ENCODE measurements at regions not wholly inside any gene's neighbourhood (a gene's known extent, or its start where the extent isn't known, plus 50 kb on each side); places are given as distances from the start of the nearest gene placed in this dataset.

GRCh38 chr17:62154909-62155308 lies 89.8 kb upstream of the MED13 start:
- no peak for DNase-seq (ENCODE audit: low spot score)
- H3K27ac ChIP-seq: no peak overlapping the region
- no peaks in the 10 kb centered on the region for H3K79me2 ChIP-seq
- TF ChIP-seq EZH2 (IDR thresholded peaks at IDR 0.05; ENCODE audit: borderline replicate concordance) (no peak), EZH2phosphoT487 (IDR thresholded peaks at IDR 0.05; ENCODE audit: low read depth, severe bottlenecking, unreplicated experiment) (no peak)
- TF ChIP-seq, protein P1, sequence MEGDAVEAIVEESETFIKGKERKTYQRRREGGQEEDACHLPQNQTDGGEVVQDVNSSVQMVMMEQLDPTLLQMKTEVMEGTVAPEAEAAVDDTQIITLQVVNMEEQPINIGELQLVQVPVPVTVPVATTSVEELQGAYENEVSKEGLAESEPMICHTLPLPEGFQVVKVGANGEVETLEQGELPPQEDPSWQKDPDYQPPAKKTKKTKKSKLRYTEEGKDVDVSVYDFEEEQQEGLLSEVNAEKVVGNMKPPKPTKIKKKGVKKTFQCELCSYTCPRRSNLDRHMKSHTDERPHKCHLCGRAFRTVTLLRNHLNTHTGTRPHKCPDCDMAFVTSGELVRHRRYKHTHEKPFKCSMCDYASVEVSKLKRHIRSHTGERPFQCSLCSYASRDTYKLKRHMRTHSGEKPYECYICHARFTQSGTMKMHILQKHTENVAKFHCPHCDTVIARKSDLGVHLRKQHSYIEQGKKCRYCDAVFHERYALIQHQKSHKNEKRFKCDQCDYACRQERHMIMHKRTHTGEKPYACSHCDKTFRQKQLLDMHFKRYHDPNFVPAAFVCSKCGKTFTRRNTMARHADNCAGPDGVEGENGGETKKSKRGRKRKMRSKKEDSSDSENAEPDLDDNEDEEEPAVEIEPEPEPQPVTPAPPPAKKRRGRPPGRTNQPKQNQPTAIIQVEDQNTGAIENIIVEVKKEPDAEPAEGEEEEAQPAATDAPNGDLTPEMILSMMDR (IDR thresholded peaks at IDR 0.05; ENCODE audit: poor library complexity): no peak
- H3K4me3 ChIP-seq: no peak overlapping the region
- no peak overlapping the region for H3K4me2 ChIP-seq
- no peaks in the 10 kb centered on the region for H3K9me2 ChIP-seq (replicated peaks; ENCODE audit: insufficient read depth)
- WGBS (ENCODE audit: low lambda C conversion rate, missing lambda C conversion rate): 66% methylated on average over 2 of the region's 2 CpGs
- H3K36me3 ChIP-seq (replicated peaks; ENCODE audit: insufficient read depth, low read depth): no peaks in the 10 kb centered on the region
- no peak overlapping the region for H2AFZ ChIP-seq
- H3K27me3 ChIP-seq: no peaks in the 10 kb centered on the region
- H3K9me3 ChIP-seq (ENCODE audit: low read depth): no peaks in the 10 kb centered on the region
- no peaks in the 10 kb centered on the region for H3K4me1 ChIP-seq (ENCODE audit: insufficient read depth)
- H4K20me1 ChIP-seq (ENCODE audit: insufficient read depth, poor library complexity, severe bottlenecking): no peaks in the 10 kb centered on the region

DNA sequence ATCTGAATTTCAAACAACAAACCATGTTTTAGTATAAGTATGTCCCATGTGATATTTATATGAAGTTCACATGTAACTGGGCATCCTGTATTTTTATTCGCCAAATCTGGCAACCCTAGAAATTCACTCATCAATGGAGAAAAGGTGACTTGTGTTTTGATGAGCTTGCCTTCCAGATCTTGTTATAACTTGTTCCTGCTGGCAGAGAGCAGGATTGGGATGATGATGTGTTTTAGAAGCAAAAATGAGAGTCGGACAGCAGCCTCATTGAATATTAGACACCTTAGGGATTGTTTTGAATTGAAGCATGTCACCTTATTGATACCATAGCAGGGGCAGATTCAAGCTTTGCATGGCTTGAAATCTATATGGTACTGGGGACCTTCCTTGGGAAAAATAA lies 85.4 kb upstream of the MED13 start:
- no peak overlapping the region for H3K27ac ChIP-seq
- no peak for DNase-seq (ENCODE audit: low spot score)
- no peaks in the 10 kb centered on the region for H3K79me2 ChIP-seq
- no peak overlapping the region for H3K4me3 ChIP-seq
- no peaks in the 10 kb centered on the region for H3K9me3 ChIP-seq (ENCODE audit: low read depth)
- no peaks in the 10 kb centered on the region for H3K4me1 ChIP-seq (ENCODE audit: insufficient read depth)
- H3K36me3 ChIP-seq (replicated peaks; ENCODE audit: insufficient read depth, low read depth): no peaks in the 10 kb centered on the region
- H3K4me2 ChIP-seq: no peak overlapping the region
- no peak overlapping the region for H2AFZ ChIP-seq
- no peaks in the 10 kb centered on the region for H3K27me3 ChIP-seq
- H4K20me1 ChIP-seq (ENCODE audit: insufficient read depth, poor library complexity, severe bottlenecking): no peaks in the 10 kb centered on the region
- WGBS (ENCODE audit: low lambda C conversion rate, missing lambda C conversion rate): 91% methylated on average over 2 of the region's 2 CpGs
- no peak for TF ChIP-seq EZH2 (IDR thresholded peaks at IDR 0.05; ENCODE audit: borderline replicate concordance)
- TF ChIP-seq, protein P1 (IDR thresholded peaks at IDR 0.05; ENCODE audit: poor library complexity): no peak
- no peak for TF ChIP-seq EZH2phosphoT487 (IDR thresholded peaks at IDR 0.05; ENCODE audit: low read depth, severe bottlenecking, unreplicated experiment)
- H3K9me2 ChIP-seq (replicated peaks; ENCODE audit: insufficient read depth): no peaks in the 10 kb centered on the region

DNA sequence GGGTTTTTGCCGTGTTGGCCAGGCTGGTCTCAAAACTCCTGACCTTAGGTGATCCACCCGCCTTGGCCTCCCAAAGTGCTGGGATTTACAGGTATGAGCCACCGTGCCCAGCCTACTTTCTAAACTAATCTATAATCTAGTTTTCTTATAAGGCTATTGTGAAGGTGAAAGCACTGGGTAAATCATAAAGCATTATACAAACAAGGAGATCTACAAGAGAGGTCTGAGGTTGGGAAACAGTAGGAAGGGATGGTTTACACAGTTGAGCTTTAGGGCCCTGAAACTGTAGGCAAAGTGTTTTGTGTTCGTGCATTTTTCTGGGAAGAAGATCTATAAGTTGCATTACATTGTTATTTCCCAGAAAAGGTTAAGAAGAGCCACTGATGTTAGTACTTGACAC lies 84.9 kb upstream of the MED13 start:
- Histone ChIP-seq H3K36me3 (replicated peaks; ENCODE audit: insufficient read depth, low read depth) (no peaks in the 10 kb centered on the region), H3K79me2 (no peaks in the 10 kb centered on the region), H4K20me1 (ENCODE audit: insufficient read depth, poor library complexity, severe bottlenecking) (no peaks in the 10 kb centered on the region), H3K4me3 (no peak overlapping the region), H3K4me2 (no peak overlapping the region), H3K9me3 (ENCODE audit: low read depth) (no peaks in the 10 kb centered on the region), H2AFZ (no peak overlapping the region), H3K9me2 (replicated peaks; ENCODE audit: insufficient read depth) (no peaks in the 10 kb centered on the region), H3K4me1 (ENCODE audit: insufficient read depth) (no peaks in the 10 kb centered on the region), H3K27me3 (no peaks in the 10 kb centered on the region), H3K27ac (no peak overlapping the region)
- TF ChIP-seq, protein P1 (IDR thresholded peaks at IDR 0.05; ENCODE audit: poor library complexity): no peak
- TF ChIP-seq EZH2phosphoT487 (IDR thresholded peaks at IDR 0.05; ENCODE audit: low read depth, severe bottlenecking, unreplicated experiment) (no peak), EZH2 (IDR thresholded peaks at IDR 0.05; ENCODE audit: borderline replicate concordance) (no peak)
- WGBS (ENCODE audit: low lambda C conversion rate, missing lambda C conversion rate): 79% methylated on average over 4 of the region's 4 CpGs
- DNase-seq (ENCODE audit: low spot score): no peak

- TF ChIP-seq EZH2 (IDR thresholded peaks at IDR 0.05; ENCODE audit: borderline replicate concordance): no peak
- TF ChIP-seq, protein P1 (IDR thresholded peaks at IDR 0.05; ENCODE audit: poor library complexity): no peak
- TF ChIP-seq EZH2phosphoT487 (IDR thresholded peaks at IDR 0.05; ENCODE audit: low read depth, severe bottlenecking, unreplicated experiment): no peak
- H3K27me3 ChIP-seq: no peaks in the 10 kb centered on the region
- 75% methylated on average over 4 of the region's 4 CpGs for WGBS (ENCODE audit: low lambda C conversion rate, missing lambda C conversion rate)
- no peaks in the 10 kb centered on the region for H3K36me3 ChIP-seq (replicated peaks; ENCODE audit: insufficient read depth, low read depth)
- H3K9me2 ChIP-seq (replicated peaks; ENCODE audit: insufficient read depth): no peaks in the 10 kb centered on the region
- no peak overlapping the region for H2AFZ ChIP-seq
- H3K79me2 ChIP-seq: no peaks in the 10 kb centered on the region
- H3K4me2 ChIP-seq: no peak overlapping the region
- no peaks in the 10 kb centered on the region for H3K4me1 ChIP-seq (ENCODE audit: insufficient read depth)
- H3K27ac ChIP-seq: no peak overlapping the region
- H3K9me3 ChIP-seq (ENCODE audit: low read depth): no peaks in the 10 kb centered on the region
- no peak overlapping the region for H3K4me3 ChIP-seq
- no peak for DNase-seq (ENCODE audit: low spot score)
- H4K20me1 ChIP-seq (ENCODE audit: insufficient read depth, poor library complexity, severe bottlenecking): no peaks in the 10 kb centered on the region
Measured at GRCh38 chr17:62147284-62147683, 82.2 kb upstream of the MED13 start.

All from hepatocyte (in vitro differentiated cells).